KBM-7 (cell line): ENCODE measurements at regions not wholly inside any gene's neighbourhood (a gene's known extent, or its start where the extent isn't known, plus 50 kb on each side); places are given as distances from the start of the nearest gene placed in this dataset.

Experiments used
- DNase-seq: peaks from one replicate; pipeline ENCODE4 v3.0.0-alpha.2; 2015
- in situ Hi-C: fragments of 300-500 bp; cut with MboI; formaldehyde crosslinking; loops from 2 replicates; pipeline ENCODE4 v1.14.3; 2020; ENCODE audit warnings: low sequenced_read_pairs, low pct_unique_long_range_greater_than_20kb, mixed read lengths

DNA sequence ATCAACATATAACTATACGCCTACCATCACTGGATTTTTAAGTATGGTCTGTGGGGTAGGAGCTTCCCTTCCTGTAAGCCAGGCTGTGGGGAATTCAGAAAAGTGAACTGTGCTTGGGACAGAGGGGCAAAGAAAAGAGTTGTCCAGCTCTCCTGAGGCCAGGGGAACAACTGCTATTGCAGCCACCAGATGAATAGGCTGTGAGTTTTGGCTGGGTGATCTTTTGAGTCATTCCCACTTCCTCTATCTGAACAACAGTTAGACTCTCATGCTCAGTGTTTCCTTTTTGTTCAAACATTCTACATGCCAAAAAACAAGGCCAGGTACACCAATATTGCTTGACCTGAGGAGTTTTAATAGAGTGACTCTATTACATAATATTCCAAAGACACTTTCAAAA lies 426.2 kb upstream of the DACH1 start:
- DNase-seq, result no peak
- in situ Hi-C loops, result no loop called here

- DNase-seq, result no peak
- in situ Hi-C loops, result no loop called here
Measured at GRCh38 chr13:72290962-72291681, 424.1 kb upstream of the DACH1 start.

- in situ Hi-C loops, result no loop called here
- DNase-seq, result no peak
Measured at GRCh38 chr13:72286421-72286820, 419.4 kb upstream of the DACH1 start.

DNA sequence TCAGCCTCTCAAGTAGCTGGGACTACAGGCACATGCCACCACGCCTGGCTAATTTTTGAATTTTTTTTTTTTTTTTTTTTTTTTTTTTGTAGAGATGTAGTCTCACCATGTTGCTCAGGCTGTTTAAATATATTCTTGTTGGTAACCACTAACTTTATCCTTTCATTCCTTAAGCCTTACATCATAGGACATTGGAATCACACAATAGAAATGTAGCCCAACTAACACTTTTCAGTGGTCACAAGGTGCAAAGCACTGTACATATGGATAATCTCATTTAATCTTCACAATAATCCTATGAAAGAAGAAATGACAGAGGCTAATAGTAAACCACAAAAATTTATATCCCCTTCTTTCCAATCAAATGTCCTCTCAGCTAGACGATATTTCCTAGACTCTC lies 417.8 kb upstream of the DACH1 start:
- in situ Hi-C loops, result no loop called here
- DNase-seq, result no peak

DNA sequence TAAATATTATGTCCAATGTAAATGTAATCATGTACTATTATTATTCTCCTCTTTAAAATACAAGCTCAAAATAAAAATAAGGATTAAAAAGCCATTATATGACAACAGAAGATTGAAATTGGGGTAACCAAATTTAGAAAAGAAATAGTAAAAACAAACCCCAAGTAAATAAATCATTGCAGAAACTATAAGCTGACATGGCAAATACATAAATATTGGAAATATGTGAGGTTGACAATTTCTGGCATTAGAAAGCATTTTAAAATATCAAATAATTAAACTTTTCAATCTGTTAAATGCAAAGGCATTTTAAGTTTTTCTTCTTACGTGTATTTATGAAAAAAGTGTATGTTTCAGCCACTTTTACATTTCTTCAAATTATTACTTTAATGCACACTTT lies 394.7 kb upstream of the DACH1 start:
- in situ Hi-C loops, result no loop called here
- DNase-seq, result no peak

GRCh38 chr13:72259528-72259927 lies 392.5 kb upstream of the DACH1 start:
- in situ Hi-C loops, result no loop called here
- DNase-seq, result no peak

DNA sequence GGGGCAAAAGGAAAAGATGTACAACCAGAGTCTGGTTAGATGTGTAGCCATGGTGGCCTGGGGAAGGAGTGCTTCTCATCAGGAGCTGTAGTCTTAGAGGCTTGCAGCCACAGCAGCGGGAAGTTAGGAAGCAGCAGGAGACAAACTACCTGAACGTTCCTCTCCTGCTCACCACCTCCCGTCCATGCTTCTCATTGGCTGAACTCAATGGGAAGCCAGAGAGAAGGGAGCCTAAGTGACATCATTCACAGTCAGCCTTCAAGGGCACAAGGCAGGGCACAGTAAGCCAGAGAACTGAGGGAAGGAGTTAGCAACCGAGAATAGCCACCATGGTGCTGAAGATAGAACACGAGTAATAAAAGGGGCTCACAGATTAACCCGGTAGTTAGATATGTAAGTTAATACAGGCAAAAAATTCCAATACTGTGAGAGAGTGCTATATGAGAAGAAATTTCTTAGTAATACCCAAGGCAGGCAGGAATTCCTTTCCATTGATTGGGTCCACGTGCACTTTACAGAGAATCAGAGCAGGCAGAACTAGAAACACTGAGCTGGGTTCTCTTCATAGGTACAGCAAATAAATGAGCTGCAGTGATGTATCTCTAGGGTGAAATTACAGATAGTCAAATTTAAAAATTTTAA lies 391.5 kb upstream of the DACH1 start:
- in situ Hi-C loops, result no loop called here
- DNase-seq, result no peak

- DNase-seq, result no peak
- in situ Hi-C loops, result no loop called here
Measured at GRCh38 chr13:72255908-72256307, 388.9 kb upstream of the DACH1 start.

DNA sequence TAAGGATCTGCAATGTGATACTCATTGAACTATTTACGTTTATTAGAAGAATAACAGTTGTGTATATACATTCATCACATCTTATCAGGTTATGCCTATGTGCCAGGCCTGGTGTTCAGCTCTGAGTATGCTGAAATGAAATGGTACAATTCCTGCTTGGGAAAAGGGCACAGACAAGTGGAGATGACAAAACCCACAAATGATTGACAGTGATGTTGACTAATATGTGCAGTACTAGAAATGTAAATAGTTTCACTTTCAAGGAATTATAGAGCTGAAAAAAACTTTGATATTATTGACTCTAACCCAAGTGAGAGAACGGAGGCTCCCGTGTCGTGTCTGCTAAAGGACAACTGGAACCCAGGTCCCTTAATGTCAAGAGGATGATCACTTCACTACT lies 386.8 kb upstream of the DACH1 start:
- no peak for DNase-seq
- in situ Hi-C loops, result no loop called here

DNA sequence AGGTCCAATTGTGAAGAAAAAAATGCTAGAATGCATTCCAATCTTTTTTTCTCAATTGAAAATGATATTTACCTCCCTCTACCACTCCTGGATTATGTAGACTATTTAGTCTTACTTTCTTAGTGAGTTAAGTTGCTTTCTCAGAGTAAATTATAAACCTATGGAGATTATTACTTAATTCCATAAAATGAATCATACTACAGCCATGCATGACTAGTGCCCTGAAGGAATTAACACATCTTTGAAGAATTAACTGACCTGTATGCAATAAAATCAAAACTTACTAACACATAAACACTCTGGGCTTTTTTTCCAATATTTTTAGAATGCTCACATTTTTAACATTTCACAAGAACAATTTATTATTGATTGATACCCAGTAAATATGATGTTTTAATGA lies 379.4 kb upstream of the DACH1 start:
- in situ Hi-C loops, result no loop called here
- DNase-seq, result no peak

GRCh38 chr13:72244788-72245187 lies 377.8 kb upstream of the DACH1 start:
- DNase-seq, result no peak
- in situ Hi-C loops, result no loop called here

GRCh38 chr13:72230131-72230530 lies 363.1 kb upstream of the DACH1 start:
- in situ Hi-C loops, result no loop called here
- DNase-seq, result no peak

DNA sequence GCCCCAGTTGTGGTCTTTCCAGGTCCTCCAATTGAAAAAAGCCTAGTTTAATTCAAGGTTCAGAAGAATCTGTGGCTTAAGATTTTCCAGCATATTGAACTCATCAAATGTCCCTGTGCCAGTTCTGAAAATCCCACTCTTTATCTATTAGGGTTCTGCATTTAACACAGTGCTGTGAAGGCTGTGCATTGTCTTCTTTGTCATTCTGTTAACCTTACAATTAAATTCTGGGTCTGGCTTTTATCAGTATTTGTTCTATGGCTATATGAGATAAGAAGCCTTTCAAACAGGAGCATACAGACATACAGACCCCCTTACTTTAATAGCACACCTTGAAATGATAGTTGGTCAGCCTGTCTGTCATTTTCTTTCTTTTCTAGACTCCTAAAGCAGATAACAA lies 362.1 kb upstream of the DACH1 start:
- no peak for DNase-seq
- in situ Hi-C loops, result no loop called here

GRCh38 chr13:72221276-72221962 lies 354.4 kb upstream of the DACH1 start:
- peak; percentile 41 for DNase-seq
- in situ Hi-C loops, result no loop called here

DNA sequence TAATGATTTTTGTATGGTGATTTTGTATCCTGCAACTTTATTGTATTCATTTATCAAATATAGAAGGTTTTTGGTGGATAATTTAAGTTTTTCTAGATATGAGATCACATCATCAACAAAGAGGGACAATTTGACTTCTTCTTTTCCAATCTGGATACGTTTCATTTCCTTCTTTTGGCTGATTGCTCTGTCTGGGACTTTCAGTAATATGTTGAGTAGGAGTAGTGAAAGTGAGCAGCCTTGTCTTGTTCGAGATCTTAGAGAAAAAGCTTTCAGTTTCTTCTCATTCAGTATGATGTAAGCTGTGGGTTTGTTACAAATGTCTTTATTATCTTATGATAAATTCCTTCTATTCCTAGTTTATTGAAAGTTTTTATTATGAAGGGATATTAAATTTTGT lies 352.0 kb upstream of the DACH1 start:
- DNase-seq, result no peak
- in situ Hi-C loops, result no loop called here

DNA sequence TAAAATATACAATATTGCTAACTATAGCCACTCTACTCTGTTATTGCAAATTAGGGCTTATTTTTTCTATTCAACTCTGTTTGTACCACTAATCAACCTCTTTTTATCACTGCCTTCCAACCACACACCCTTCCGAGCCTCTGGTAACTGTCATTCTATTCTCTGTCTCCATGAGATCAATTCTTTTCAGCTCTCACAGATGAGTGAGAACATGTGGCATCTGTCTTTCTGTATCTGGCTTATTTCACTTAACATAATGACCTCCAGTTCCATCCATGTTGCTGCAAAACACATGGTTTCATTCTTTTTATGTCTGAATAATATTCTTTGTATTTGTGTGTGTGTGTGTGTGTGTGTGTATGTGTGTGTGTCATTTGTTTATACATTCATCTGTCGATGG lies 350.1 kb upstream of the DACH1 start:
- no peak for DNase-seq
- in situ Hi-C loops, result no loop called here

DNA sequence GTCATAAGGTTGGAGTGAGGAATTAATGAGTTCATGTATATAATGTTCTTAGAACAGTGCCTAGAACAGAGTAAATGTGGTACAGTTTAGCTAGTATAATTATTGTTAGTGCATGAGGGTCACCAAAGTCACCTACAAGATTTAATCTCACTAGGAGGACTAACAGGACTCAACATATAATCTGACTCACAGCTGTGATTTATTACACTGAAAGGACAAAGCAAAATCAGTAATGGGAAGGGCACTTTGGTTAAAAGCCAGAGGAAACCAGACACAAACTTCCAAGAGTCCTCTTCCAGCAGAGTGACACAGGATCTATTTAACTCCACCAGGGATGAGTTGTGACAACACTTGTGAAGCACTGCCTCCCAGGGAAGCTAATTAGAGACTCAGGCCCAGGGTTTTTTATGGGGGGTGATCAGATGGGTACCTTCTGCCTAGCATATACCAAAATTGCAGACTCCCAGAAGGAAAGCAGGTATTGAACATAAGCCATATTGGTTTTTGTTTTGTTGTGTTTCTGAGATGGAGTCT lies 341.2 kb upstream of the DACH1 start:
- in situ Hi-C loops, result no loop called here
- DNase-seq, result no peak

DNA sequence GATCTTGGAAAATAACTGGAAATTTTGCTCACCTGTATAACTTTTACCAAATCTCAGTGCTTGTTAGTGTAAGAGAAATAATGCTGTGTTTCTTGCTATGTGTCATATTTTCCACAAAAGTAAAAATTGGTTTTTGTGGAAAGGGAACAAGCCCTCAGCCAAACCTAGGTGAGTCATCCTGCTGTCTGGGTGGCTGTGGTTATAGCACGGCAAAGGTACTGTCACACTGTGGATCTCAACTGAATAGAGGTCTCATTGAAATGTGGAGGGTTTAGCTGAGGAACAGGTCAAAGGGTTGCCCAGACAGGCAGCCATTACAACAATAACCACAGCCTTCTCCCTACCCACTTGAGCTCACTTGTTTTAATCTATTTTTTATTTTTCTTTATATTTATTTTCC lies 338.8 kb upstream of the DACH1 start:
- in situ Hi-C loops, result no loop called here
- DNase-seq, result no peak

- DNase-seq, result no peak
- in situ Hi-C loops, result no loop called here
Measured at GRCh38 chr13:72204291-72204690, 337.3 kb upstream of the DACH1 start.

- no peak for DNase-seq
- in situ Hi-C loops, result no loop called here
Measured at GRCh38 chr13:72201726-72202125, 334.7 kb upstream of the DACH1 start.
